Sigmoid colon (tissue), 3 donors: ENCODE measurements at regions not wholly inside any gene's neighbourhood (a gene's known extent, or its start where the extent isn't known, plus 50 kb on each side); places are given as distances from the start of the nearest gene placed in this dataset.

Experiments used
- CTCF ChIP-seq, 4 experiments: fragments of 450-650 bp in 3 of 4; fragments of 200-600 bp in 1 of 4; IDR thresholded peaks; one replicate each; pipeline ENCODE4 v1.5.1; 2016 to 2019; ENCODE audit warnings: antibody characterized with exemption in 4 of 4, mild to moderate bottlenecking in 3 of 4, moderate library complexity in 2 of 4
- POLR2A ChIP-seq, 2 donors: fragments of 450-650 bp; IDR thresholded peaks; one replicate each; pipeline ENCODE4 v1.6.1; 2016; ENCODE audit warnings: antibody characterized with exemption in 2 of 2, mild to moderate bottlenecking in 2 of 2, moderate library complexity in 2 of 2

GRCh38 chr2:22893761-22894517 is 491.0 kb upstream of the KLHL29 start:
- TF ChIP-seq CTCF (IDR thresholded peaks at IDR 0.05) (no peak), POLR2A (IDR thresholded peaks at IDR 0.05) (no peak)
